GM19324 (cell line): ENCODE measurements at regions not wholly inside any gene's neighbourhood (a gene's known extent, or its start where the extent isn't known, plus 50 kb on each side); places are given as distances from the start of the nearest gene placed in this dataset.

Experiments used
- ATAC-seq: cut with Tn5 transposase; IDR thresholded peaks from one replicate; pipeline ENCODE4 v1.9.1; 2021; ENCODE audit warnings: mild to moderate bottlenecking, moderate library complexity; ENCODE audit not compliant: unreplicated experiment, low FRiP score

GRCh38 chr13:75061909-75062308 is 420.1 kb downstream of the TBC1D4 start:
- no peak for ATAC-seq

- ATAC-seq, result no peak
Observed at GRCh38 chr13:75055296-75055695, 426.7 kb downstream of the TBC1D4 start.

- no peak for ATAC-seq
Observed at GRCh38 chr13:75052616-75053015, 429.4 kb downstream of the TBC1D4 start.

- no peak for ATAC-seq
Observed at GRCh38 chr13:75050419-75051046, 431.4 kb downstream of the TBC1D4 start.

DNA sequence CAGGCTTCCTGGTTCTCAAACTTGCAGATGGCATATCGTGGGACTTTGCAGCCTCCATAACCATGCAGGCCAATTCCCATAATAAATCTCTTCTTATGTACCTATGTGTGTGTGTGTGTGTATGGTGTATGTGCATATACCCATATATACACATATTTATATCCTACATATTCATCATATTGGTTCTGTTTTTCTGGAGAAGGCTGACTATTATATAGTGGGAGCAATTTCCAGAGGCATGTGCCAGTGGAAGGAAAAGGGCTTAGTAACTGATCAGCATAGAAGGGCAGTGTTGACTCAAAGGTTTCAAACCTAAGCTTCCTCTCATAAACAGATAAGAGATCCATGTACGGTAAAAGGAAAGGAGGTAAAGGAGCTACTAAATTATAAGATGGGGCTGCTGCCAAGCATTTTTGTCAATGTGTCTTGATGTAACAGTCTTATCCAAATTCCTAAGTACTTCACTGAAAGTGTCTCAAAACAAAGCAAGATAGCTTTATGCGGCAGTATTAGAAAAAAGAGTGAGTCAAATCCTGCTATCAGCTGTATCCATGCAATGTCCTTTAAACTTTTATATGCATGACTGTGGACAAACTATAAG is 432.1 kb downstream of the TBC1D4 start:
- ATAC-seq, result no peak

GRCh38 chr13:75042807-75043206 is 439.2 kb downstream of the TBC1D4 start:
- no peak for ATAC-seq

DNA sequence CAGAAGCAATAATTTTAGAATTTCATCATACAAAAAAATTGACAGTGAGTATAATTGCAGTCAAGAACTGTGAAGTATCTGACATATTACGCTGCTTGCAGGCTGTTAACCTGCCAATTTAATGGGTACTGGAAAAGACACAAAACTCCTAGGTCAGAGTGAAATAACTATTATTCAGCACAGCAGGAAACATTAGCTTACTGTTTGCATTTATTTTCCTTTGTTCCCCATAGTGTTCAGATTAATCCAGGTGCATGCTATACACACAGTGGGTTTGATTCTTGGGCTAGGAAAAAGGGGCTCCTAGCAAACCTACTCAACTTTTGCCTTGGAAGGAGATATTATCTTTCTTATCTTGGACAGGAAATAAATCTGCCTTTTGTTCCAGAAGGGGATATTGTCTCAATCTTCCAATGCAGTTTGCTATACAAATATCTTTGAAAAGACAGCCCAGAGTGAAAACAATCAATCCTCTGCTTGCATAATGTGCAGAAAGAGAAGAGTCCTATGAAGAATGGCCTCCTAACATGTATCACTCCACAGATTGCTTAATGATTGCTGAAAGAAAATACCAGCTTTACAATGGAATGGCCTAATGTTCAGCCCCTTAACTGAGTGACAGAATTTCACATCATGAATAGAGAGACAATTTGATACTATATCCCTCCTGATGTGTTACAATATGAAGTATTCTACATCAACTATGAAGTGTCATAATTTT is 443.4 kb downstream of the TBC1D4 start:
- no peak for ATAC-seq

DNA sequence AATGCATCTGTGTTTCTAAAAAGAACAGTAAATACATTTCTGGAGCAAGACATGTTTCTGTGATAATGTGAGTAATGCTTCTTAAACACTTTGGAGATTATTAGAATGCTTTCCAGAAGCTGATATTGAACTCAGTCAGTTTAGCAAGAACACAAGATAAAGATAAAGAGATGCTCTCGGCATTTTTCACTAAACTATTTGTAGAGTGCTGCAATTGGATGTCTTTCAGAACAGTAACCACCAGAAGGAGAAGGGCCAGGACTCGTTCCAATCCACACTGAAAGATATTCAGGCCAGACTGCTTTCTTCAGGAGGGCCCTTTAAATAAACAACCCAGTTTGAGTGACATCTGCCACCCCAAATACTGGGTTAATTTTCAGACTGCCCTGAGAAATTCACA is 456.0 kb downstream of the TBC1D4 start:
- ATAC-seq, result no peak

- no peak for ATAC-seq
Observed at GRCh38 chr13:75024602-75025001, 457.4 kb downstream of the TBC1D4 start.

- ATAC-seq, result no peak
Observed at GRCh38 chr13:75023609-75024008, 458.4 kb downstream of the TBC1D4 start.

GRCh38 chr13:75021151-75021550 is 460.8 kb downstream of the TBC1D4 start:
- ATAC-seq, result no peak

DNA sequence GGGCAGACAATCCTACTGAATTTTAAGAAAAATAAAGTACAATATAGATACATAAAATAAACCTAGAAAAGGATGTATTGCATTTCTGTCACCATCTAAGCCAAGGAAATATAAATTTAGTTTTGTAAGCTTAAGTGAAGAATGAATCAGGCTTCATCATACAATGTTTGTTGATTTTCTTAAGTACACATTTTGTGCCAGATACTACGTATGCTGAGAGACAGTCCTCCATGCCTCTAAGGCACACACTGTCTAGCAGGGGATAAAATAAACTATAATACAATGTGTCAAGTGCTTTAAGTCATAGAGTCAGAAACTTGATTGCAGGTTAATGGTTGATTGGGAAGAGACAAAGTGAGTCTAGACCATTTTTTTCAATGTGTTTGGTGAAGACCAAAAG is 465.7 kb downstream of the TBC1D4 start:
- no peak for ATAC-seq

DNA sequence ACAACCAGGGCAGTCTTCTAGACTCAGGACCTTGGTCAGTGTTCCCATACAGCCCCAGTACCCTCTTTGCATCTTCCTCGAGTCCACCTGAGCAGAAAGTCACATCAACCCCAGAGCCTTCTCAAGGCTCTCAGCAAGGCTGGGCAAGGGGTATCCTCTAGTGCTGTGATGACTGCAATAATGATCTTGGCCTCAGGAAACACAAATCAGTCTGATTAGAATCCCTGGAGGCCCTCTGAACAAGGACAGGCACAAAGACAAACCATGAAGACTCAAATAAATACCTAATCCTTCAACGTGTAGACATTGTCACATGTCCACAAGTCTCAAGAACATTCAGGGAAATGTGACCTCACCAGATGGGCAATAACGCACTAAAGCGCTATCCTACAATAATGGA is 468.2 kb downstream of the TBC1D4 start:
- ATAC-seq, result no peak

DNA sequence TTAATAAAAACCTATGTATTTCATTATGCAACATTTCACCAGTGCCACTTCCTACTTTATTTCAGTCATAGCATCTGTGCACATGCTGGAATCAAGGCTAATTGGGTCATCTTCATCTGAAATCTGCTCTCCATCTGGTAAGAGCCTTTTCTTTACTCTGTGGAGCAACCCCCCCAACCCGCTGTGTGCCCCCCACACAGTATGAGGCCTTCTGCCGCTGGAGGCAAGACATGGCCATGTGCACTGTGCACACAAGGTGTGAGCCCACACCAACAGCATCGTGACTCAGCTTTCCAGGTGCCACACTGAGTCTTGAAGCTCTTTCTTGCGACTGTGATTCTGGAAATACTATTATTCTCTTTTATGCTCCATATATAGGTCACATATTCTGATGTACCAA is 471.0 kb downstream of the TBC1D4 start:
- ATAC-seq, result no peak

- no peak for ATAC-seq
Observed at GRCh38 chr13:75008926-75009325, 473.0 kb downstream of the TBC1D4 start.

DNA sequence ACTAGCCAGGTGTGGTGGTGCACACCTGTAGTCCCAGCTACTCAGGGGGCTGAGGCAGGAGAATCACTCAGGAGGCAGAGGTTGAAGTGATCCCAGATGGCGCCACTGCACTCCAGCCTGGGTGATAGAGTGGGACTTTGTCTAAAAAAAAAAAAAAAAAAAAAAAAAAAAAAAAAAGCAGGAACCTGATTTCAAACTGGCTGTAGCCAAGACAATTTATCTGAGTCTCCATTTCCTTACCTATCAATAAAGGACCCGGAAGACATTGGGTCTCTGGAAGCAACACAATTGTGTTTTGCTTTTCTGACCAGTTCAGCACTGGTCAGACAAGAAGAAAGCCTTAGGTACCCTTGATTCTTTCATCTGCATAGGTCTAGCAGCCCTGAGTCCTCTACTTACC is 491.0 kb downstream of the TBC1D4 start:
- no peak for ATAC-seq

- ATAC-seq, result no peak
Observed at GRCh38 chr13:74987124-74987690, 494.8 kb downstream of the TBC1D4 start.

DNA sequence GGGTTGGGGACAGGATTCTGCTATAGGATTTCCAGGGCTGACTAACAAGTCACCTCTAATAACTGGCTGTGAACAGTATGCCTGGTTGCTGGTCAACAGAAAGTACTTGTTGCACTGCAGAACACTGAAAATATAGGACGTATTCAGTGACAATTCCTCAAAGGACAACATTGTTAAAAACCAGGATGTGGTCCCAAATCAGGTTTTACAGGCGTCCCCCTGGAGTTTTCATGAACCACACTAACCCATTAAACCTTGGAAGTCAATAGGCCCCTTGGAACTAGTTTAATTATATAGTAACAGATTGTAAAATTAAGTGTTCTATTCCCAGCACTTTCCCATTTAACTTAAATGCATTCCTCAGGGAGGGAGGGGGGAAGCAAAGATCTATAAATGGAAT is 495.4 kb downstream of the TBC1D4 start:
- ATAC-seq, result no peak

- no peak for ATAC-seq
Observed at GRCh38 chr13:74979703-74980102, 502.3 kb downstream of the TBC1D4 start.

- ATAC-seq, result no peak
Observed at GRCh38 chr13:74978591-74978990, 503.4 kb downstream of the TBC1D4 start.

- no peak for ATAC-seq
Observed at GRCh38 chr13:74977498-74977897, 504.5 kb downstream of the TBC1D4 start.

GRCh38 chr13:74975111-74975510 is 506.9 kb downstream of the TBC1D4 start:
- ATAC-seq, result no peak
